GM12878 (cell line): ENCODE measurements at regions not wholly inside any gene's neighbourhood (a gene's known extent, or its start where the extent isn't known, plus 50 kb on each side); places are given as distances from the start of the nearest gene placed in this dataset.

Experiments used
- ATAC-seq: fragments of 200-7000 bp; cut with Tn5 transposase; 3 replicates; pipeline ENCODE4 v1.9.1; 2020; ENCODE audit warnings: mild to moderate bottlenecking, moderate library complexity
- BruUV-seq: library from RNA; stranded (reverse); fragments of 400-500 nt; replicated peaks from 2 replicates; lab custom pipeline; 2021; lab: Mats Ljungman, UMichigan
- CTCF ChIA-PET: fragments of 300-600 bp; sonication (Branson Sonifier 250); formaldehyde crosslinking; extraction: SDS; loops from one replicate; lab custom pipeline; 2021; ENCODE audit warnings: inconsistent platforms; lab: Yijun Ruan, JAX
- POLR2A ChIA-PET: fragments of 350-600 bp; formaldehyde crosslinking; extraction: SDS; loops from one replicate; lab custom pipeline; 2021; ENCODE audit warnings: inconsistent platforms; lab: Charles Lee
- RAD21 ChIA-PET: fragments of 300-600 bp; sonication (Branson Sonifier 250); formaldehyde crosslinking; loops from one replicate; lab custom pipeline; 2023; ENCODE audit warnings: antibody characterized with exemption; ENCODE audit not compliant: unreplicated experiment; lab: Charles Lee
- SMC1A ChIA-PET: fragments of 300-600 bp; sonication (Branson Sonifier 250); formaldehyde crosslinking; loops from one replicate; lab custom pipeline; 2023; ENCODE audit not compliant: unreplicated experiment, uncharacterized antibody; lab: Charles Lee
- DNase-seq: peaks from one replicate; pipeline ENCODE4 v3.0.0-alpha.2; 2011; ENCODE audit warnings: low read depth, low spot score
- FAIRE-seq: peaks from 3 replicates; lab custom pipeline; 2011; peaks lifted over from hg19 to GRCh38; lab: Jason Lieb, UNC
- H2AFZ ChIP-seq: 2 replicates; pipeline ENCODE4 v1.6.0; 2011; ENCODE audit warnings: low read depth, low read length, control low read depth; ENCODE audit not compliant: control insufficient read depth
- H3K27ac ChIP-seq: 2 replicates; pipeline ENCODE4 v1.5.1; 2011; ENCODE audit warnings: control low read depth; ENCODE audit not compliant: control insufficient read depth, insufficient read depth
- H3K27me3 ChIP-seq, 2 experiments: replicated peaks in 1 of 2; 2 replicates each; pipeline versions ENCODE4 v1.6.0 to v1.6.1; 2011; ENCODE audit warnings: low read length in 1 of 2; ENCODE audit not compliant: control insufficient read depth in 2 of 2, insufficient read depth in 2 of 2
- H3K36me3 ChIP-seq, 2 experiments: 2 replicates each; pipeline ENCODE4 v1.5.1; 2011; ENCODE audit warnings: low read length in 1 of 2; ENCODE audit not compliant: control insufficient read depth in 2 of 2, insufficient read depth in 2 of 2
- H3K4me1 ChIP-seq: 2 replicates; pipeline ENCODE4 v1.6.1; 2011; ENCODE audit warnings: mild to moderate bottlenecking, low read length, moderate library complexity, mixed read lengths; ENCODE audit not compliant: control insufficient read depth, insufficient read depth
- H3K4me2 ChIP-seq: 2 replicates; pipeline ENCODE4 v1.6.0; 2011; ENCODE audit warnings: control low read depth; ENCODE audit not compliant: control insufficient read depth, insufficient read depth
- H3K4me3 ChIP-seq: fragments of 200-600 bp; sonication (generic); 2 replicates; pipeline ENCODE4 v1.5.1; 2016
- H3K79me2 ChIP-seq: 2 replicates; pipeline ENCODE4 v1.6.0; 2011; ENCODE audit warnings: low read length; ENCODE audit not compliant: control insufficient read depth, insufficient read depth
- H3K9ac ChIP-seq: 2 replicates; pipeline ENCODE4 v1.8.0; 2011; ENCODE audit warnings: low read length, control low read depth, mixed read lengths; ENCODE audit not compliant: control insufficient read depth, insufficient read depth
- H3K9me3 ChIP-seq: replicated peaks from 3 replicates; pipeline ENCODE4 v1.5.1; 2011; ENCODE audit warnings: mild to moderate bottlenecking, low read length; ENCODE audit not compliant: control insufficient read depth, insufficient read depth
- H4K20me1 ChIP-seq: 2 replicates; pipeline ENCODE4 v1.6.0; 2011; ENCODE audit not compliant: control insufficient read depth, insufficient read depth
- ATF7 ChIP-seq: fragments of 450-650 bp; IDR thresholded peaks from 2 replicates; pipeline ENCODE4 v1.6.1; 2016; ENCODE audit warnings: low read depth, mild to moderate bottlenecking
- BHLHE40 ChIP-seq, 2 experiments: fragments of 450-650 bp in 1 of 2; IDR thresholded peaks; 2 replicates each; pipeline ENCODE4 v1.6.1; 2011 to 2017; ENCODE audit warnings: low read depth in 2 of 2, borderline replicate concordance in 1 of 2, improper control_type of control experiment in 1 of 2, low read length in 1 of 2, mild to moderate bottlenecking in 1 of 2
- DPF2 ChIP-seq: fragments of 450-650 bp; IDR thresholded peaks from 2 replicates; pipeline ENCODE4 v1.6.1; 2017; ENCODE audit warnings: mild to moderate bottlenecking
- EP300 ChIP-seq, 2 experiments: fragments of 150-350 bp in 1 of 2; IDR thresholded peaks; 2 replicates each; pipeline ENCODE4 v1.6.1; 2011 to 2012; ENCODE audit warnings: low read depth in 2 of 2, low read length in 2 of 2, borderline replicate concordance in 1 of 2, improper control_type of control experiment in 1 of 2, inconsistent platforms in 1 of 2; ENCODE audit not compliant: control insufficient read depth in 1 of 2
- FOXK2 ChIP-seq: fragments of 450-650 bp; IDR thresholded peaks from 2 replicates; pipeline ENCODE4 v1.6.1; 2017; ENCODE audit warnings: mild to moderate bottlenecking, moderate library complexity
- HDAC6 ChIP-seq: fragments of 200-600 bp; sonication (generic); IDR thresholded peaks from one replicate; pipeline ENCODE4 v1.8.0; 2017; ENCODE audit warnings: antibody characterized with exemption; ENCODE audit not compliant: unreplicated experiment
- IKZF1 ChIP-seq: fragments of 450-650 bp; conservative IDR thresholded peaks from 2 replicates; pipeline ENCODE4 v1.6.1; 2017; ENCODE audit warnings: antibody characterized with exemption, mild to moderate bottlenecking
- IKZF2 ChIP-seq, 2 experiments: fragments of 450-650 bp; IDR thresholded peaks; 2 replicates each; pipeline ENCODE4 v1.6.1; 2017; ENCODE audit warnings: mild to moderate bottlenecking in 2 of 2, moderate library complexity in 2 of 2
- IRF4 ChIP-seq: IDR thresholded peaks from 2 replicates; pipeline ENCODE4 v1.6.1; 2011; ENCODE audit warnings: low read depth, low read length
- MEF2B ChIP-seq: fragments of 450-650 bp; IDR thresholded peaks from 2 replicates; pipeline ENCODE4 v1.6.1; 2018; ENCODE audit warnings: mild to moderate bottlenecking, moderate library complexity; ENCODE audit not compliant: partially characterized antibody, poor library complexity, severe bottlenecking
- MTA2 ChIP-seq: fragments of 450-650 bp; IDR thresholded peaks from 2 replicates; pipeline ENCODE4 v1.6.1; 2016; ENCODE audit warnings: low read depth, mild to moderate bottlenecking, moderate library complexity
- MXI1 ChIP-seq: fragments of 150-350 bp; IDR thresholded peaks from 2 replicates; pipeline ENCODE4 v1.6.1; 2011; ENCODE audit warnings: low read depth, mild to moderate bottlenecking, inconsistent platforms, low read length, improper control_type of control experiment
- NBN ChIP-seq: fragments of 450-650 bp; IDR thresholded peaks from 2 replicates; pipeline ENCODE4 v1.6.1; 2016
- NFYB ChIP-seq: IDR thresholded peaks from 2 replicates; pipeline ENCODE4 v1.6.1; 2011; ENCODE audit warnings: low read depth, mild to moderate bottlenecking, low read length, improper control_type of control experiment, moderate library complexity; ENCODE audit not compliant: insufficient read depth
- NR2F1 ChIP-seq: fragments of 450-650 bp; conservative IDR thresholded peaks from 2 replicates; pipeline ENCODE4 v1.6.1; 2017; ENCODE audit warnings: mild to moderate bottlenecking
- RUNX3 ChIP-seq: IDR thresholded peaks from 2 replicates; pipeline ENCODE4 v1.6.1; 2012; ENCODE audit warnings: low read length, inconsistent platforms
- SMC3 ChIP-seq: IDR thresholded peaks from 2 replicates; pipeline ENCODE4 v1.6.1; 2011; ENCODE audit warnings: low read length, improper control_type of control experiment, borderline replicate concordance
- YY1 ChIP-seq: IDR thresholded peaks from 2 replicates; pipeline ENCODE4 v1.6.1; 2011; ENCODE audit warnings: low read depth, mild to moderate bottlenecking, low read length
- ZBED1 ChIP-seq: IDR thresholded peaks from 2 replicates; pipeline ENCODE4 v1.6.1; 2016; ENCODE audit warnings: borderline replicate concordance
- ZSCAN29 ChIP-seq: fragments of 450-650 bp; IDR thresholded peaks from 2 replicates; pipeline ENCODE4 v1.6.1; 2017; ENCODE audit warnings: mild to moderate bottlenecking, moderate library complexity
- WGBS: methylation state at CpG from one replicate; pipeline ENCODE4 v1.1.6; 2016; ENCODE audit warnings: low lambda C conversion rate; ENCODE audit not compliant: insufficient replicate concordance, insufficient coverage; ENCODE audit errors: missing lambda C conversion rate; 5-methylcytosine and 5-hydroxymethylcytosine counted together
- in situ Hi-C: fragments of 300-500 bp; cut with MboI; formaldehyde crosslinking; loops from 9 replicates; pipeline ENCODE4 v1.14.3; 2018; ENCODE audit warnings: mixed read lengths
- intact Hi-C: fragments of 100-400 bp; cut with micrococcal nuclease; formaldehyde crosslinking; loops from one replicate; pipeline ENCODE4 v1.14.2; 2022; ENCODE audit not compliant: unreplicated experiment
- TF ChIP-seq, protein P1 (sequence below): fragments of 450-650 bp; IDR thresholded peaks from 2 replicates; pipeline ENCODE4 v1.6.1; 2017; ENCODE audit warnings: mild to moderate bottlenecking, moderate library complexity

DNA sequence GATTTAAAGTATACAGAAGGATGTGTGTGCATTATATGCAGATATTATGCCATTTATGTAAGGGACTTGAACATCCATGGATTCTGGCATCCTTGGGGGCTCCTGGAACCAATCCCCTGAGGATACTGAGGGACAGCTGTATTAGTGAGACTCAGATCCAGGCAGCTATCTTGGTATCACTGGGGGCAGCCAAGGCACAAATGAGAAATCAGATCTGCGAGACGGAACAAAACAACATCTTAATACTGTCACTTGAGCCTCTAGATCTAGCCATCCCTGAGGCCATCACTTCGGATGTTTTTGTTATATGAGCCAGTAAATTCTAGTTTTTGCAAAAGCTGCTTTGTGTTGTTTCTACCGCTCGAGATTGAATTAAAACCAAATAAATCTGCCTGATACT lies 175.1 kb upstream of the SFSWAP start (continued):
- TF ChIP-seq, protein P1, sequence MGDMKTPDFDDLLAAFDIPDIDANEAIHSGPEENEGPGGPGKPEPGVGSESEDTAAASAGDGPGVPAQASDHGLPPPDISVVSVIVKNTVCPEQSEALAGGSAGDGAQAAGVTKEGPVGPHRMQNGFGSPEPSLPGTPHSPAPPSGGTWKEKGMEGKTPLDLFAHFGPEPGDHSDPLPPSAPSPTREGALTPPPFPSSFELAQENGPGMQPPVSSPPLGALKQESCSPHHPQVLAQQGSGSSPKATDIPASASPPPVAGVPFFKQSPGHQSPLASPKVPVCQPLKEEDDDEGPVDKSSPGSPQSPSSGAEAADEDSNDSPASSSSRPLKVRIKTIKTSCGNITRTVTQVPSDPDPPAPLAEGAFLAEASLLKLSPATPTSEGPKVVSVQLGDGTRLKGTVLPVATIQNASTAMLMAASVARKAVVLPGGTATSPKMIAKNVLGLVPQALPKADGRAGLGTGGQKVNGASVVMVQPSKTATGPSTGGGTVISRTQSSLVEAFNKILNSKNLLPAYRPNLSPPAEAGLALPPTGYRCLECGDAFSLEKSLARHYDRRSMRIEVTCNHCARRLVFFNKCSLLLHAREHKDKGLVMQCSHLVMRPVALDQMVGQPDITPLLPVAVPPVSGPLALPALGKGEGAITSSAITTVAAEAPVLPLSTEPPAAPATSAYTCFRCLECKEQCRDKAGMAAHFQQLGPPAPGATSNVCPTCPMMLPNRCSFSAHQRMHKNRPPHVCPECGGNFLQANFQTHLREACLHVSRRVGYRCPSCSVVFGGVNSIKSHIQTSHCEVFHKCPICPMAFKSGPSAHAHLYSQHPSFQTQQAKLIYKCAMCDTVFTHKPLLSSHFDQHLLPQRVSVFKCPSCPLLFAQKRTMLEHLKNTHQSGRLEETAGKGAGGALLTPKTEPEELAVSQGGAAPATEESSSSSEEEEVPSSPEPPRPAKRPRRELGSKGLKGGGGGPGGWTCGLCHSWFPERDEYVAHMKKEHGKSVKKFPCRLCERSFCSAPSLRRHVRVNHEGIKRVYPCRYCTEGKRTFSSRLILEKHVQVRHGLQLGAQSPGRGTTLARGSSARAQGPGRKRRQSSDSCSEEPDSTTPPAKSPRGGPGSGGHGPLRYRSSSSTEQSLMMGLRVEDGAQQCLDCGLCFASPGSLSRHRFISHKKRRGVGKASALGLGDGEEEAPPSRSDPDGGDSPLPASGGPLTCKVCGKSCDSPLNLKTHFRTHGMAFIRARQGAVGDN, result no peak
- TF ChIP-seq NBN (no peak), RUNX3 (no peak), IRF4 (no peak), ZBED1 (no peak), HDAC6 (no peak), DPF2 (no peak), EP300 (IDR thresholded peaks at IDR 0.05; ENCODE audit: borderline replicate concordance in 1 of 2, control insufficient read depth in 1 of 2, low read depth in 2 of 2, low read length in 2 of 2) (no peak), MXI1 (no peak)

DNA sequence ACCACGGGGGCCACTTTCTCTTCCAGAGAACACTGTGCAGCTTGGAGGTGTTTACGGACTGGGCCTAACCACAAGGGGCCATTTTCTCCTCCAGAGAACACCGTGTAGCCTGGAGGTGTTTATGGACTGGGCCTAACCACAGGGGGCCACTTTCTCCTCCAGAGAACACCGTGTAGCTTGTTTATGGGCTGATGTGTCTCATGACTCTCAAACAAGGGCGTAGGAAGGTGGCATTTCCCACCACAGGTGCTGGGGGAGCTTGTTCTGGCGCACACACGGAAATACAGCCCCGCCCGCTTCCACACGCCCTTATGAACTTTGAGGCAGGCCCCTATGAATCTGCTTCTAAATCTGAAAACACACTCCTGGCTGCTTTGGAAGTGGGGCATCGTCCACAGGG lies 174.6 kb upstream of the SFSWAP start:
- Histone ChIP-seq H3K36me3 (no peaks in the 10 kb centered on the region), H3K4me3 (no peak overlapping the region), H3K4me2 (no peak overlapping the region), H3K27ac (no peak overlapping the region), H3K9ac (no peak overlapping the region), H3K9me3 (no peaks in the 10 kb centered on the region; the same call in 2 of the 3 replicates)
- no TSS peak for BruUV-seq
- intact Hi-C loops, result no loop called here
- WGBS, result 14% methylated on average over 11 of the region's 11 CpGs
- TF ChIP-seq MTA2 (peak; percentile 51), FOXK2 (peak; percentile 18; the same call in 1 of the 2 replicates), ATF7 (0 out of 2 replicates have a peak, but pooled peaks have one; percentile 16), ZSCAN29 (no peak), IKZF1 (peak; percentile 72), EP300 (IDR thresholded peaks at IDR 0.05; ENCODE audit: borderline replicate concordance in 1 of 2, control insufficient read depth in 1 of 2, low read depth in 2 of 2, low read length in 2 of 2) (peak in 1 of 2 experiments; percentile 17; a peak in 1 of 4 replicates), NR2F1 (peak; percentile 72; the same call in 1 of the 2 replicates), IKZF2 (IDR thresholded peaks at IDR 0.05) (peak; percentile 47 to 55; a peak in 2 of 4 replicates), MEF2B (peak; percentile 79), RUNX3 (peak; percentile 78), YY1 (0 out of 2 replicates have a peak, but pooled peaks have one; percentile 38), BHLHE40 (IDR thresholded peaks at IDR 0.05; ENCODE audit: borderline replicate concordance in 1 of 2, low read depth in 2 of 2, low read length in 1 of 2) (peak; percentile 27 to 59; a peak in 2 of 4 replicates), NFYB (no peak), NBN (no peak), SMC3 (no peak)
- TF ChIP-seq, all 136 proteins: peak for 11
- no peaks in the 10 kb centered on the region for H3K79me2 ChIP-seq
- ChIA-PET RAD21 (interaction anchor here (1.4 kb wide), 1 partner anchor 25 kb away, joined by 7 read pairs; no protein-coding TSS in a partner anchor), CTCF (no interaction called here), POLR2A (interaction anchor here (0.5 to 0.6 kb wide), 2 partner anchors 83 to 240 kb away, joined by 3 to 5 read pairs; no protein-coding TSS in a partner anchor), SMC1A (interaction anchor here (0.9 to 2.0 kb wide), 2 partner anchors 26 to 138 kb away, joined by 4 to 10 read pairs; no protein-coding TSS in a partner anchor)
- ATAC-seq (no peak; the same call in 1 of the 3 replicates), DNase-seq (no peak), FAIRE-seq (no peak)
- no peaks in the 10 kb centered on the region for H3K4me1 ChIP-seq
- no peaks in the 10 kb centered on the region for H3K27me3 ChIP-seq
- H2AFZ ChIP-seq, result no peak overlapping the region
- in situ Hi-C loops, result no loop called here
- no peaks in the 10 kb centered on the region for H4K20me1 ChIP-seq
